CD4-positive, alpha-beta memory T cell (primary cell): ENCODE measurements at regions not wholly inside any gene's neighbourhood (a gene's known extent, or its start where the extent isn't known, plus 50 kb on each side); places are given as distances from the start of the nearest gene placed in this dataset.

Source experiments
- CTCF ChIA-PET: fragments of 350-600 bp; sonication (Branson Sonifier 250); formaldehyde crosslinking; loops from one replicate; lab custom pipeline; 2021; ENCODE audit warnings: inconsistent platforms; ENCODE audit not compliant: partially characterized antibody; lab: Charles Lee
- POLR2A ChIA-PET: fragments of 350-600 bp; sonication (Branson Sonifier 250); formaldehyde crosslinking; loops from one replicate; lab custom pipeline; 2021; ENCODE audit not compliant: partially characterized antibody; lab: Charles Lee
- DNase-seq, 5 donors: peaks; one replicate each; pipeline versions ENCODE4 v3.0.0 to v3.0.0-alpha.2; 2020 to 2022; ENCODE audit warnings: mixed read lengths in 1 of 5
- H3K27ac ChIP-seq: one replicate; pipeline ENCODE4 v1.7.0; 2013; ENCODE audit warnings: low read depth, low read length
- H3K27me3 ChIP-seq: 2 replicates; pipeline ENCODE4 v1.7.0; 2013; ENCODE audit warnings: mild to moderate bottlenecking, low read length, moderate library complexity; ENCODE audit not compliant: insufficient read depth
- H3K36me3 ChIP-seq: 2 replicates; pipeline ENCODE4 v1.7.0; 2013; ENCODE audit warnings: mild to moderate bottlenecking, low read length, moderate library complexity; ENCODE audit not compliant: insufficient read depth
- H3K4me1 ChIP-seq: 2 replicates; pipeline ENCODE4 v1.7.0; 2013; ENCODE audit warnings: mild to moderate bottlenecking, low read length, moderate library complexity; ENCODE audit not compliant: insufficient read depth
- H3K4me3 ChIP-seq, 2 donors: one replicate each; pipeline ENCODE4 v1.7.0; 2013; ENCODE audit warnings: low read length in 2 of 2, mild to moderate bottlenecking in 1 of 2
- H3K9me3 ChIP-seq, 2 donors: one replicate each; pipeline ENCODE4 v1.7.0; 2013; ENCODE audit warnings: low read length in 2 of 2, control low read depth in 1 of 2; ENCODE audit not compliant: control insufficient read depth in 1 of 2
- H3K27ac Mint-ChIP-seq, 7 donors: one replicate each; pipeline ENCODE4 v1.8.0; 2020 to 2021; ENCODE audit warnings: mixed read lengths in 7 of 7, mild to moderate bottlenecking in 6 of 7, inconsistent platforms in 3 of 7, moderate library complexity in 3 of 7
- H3K27me3 Mint-ChIP-seq, 2 donors: one replicate each; pipeline ENCODE4 v1.8.0; 2020 to 2021; ENCODE audit warnings: mixed read lengths in 2 of 2
- H3K36me3 Mint-ChIP-seq, 2 donors: one replicate each; pipeline ENCODE4 v1.8.0; 2020 to 2021; ENCODE audit warnings: mixed read lengths in 2 of 2, inconsistent platforms in 1 of 2, mild to moderate bottlenecking in 1 of 2
- H3K4me1 Mint-ChIP-seq, 4 donors: one replicate each; pipeline ENCODE4 v1.8.0; 2020 to 2021; ENCODE audit warnings: mixed read lengths in 4 of 4, mild to moderate bottlenecking in 1 of 4
- H3K4me3 Mint-ChIP-seq, 8 donors: one replicate each; pipeline ENCODE4 v1.8.0; 2020 to 2021; ENCODE audit warnings: mixed read lengths in 8 of 8, mild to moderate bottlenecking in 7 of 8, moderate library complexity in 6 of 8, inconsistent platforms in 3 of 8
- H3K9me3 Mint-ChIP-seq, 8 donors: one replicate each; pipeline ENCODE4 v1.8.0; 2020 to 2021; ENCODE audit warnings: mixed read lengths in 8 of 8, mild to moderate bottlenecking in 5 of 8, inconsistent platforms in 3 of 8, moderate library complexity in 1 of 8
- intact Hi-C: fragments of 100-400 bp; cut with micrococcal nuclease; formaldehyde crosslinking; loops from one replicate; pipeline ENCODE4 v1.15.1; 2023

DNA sequence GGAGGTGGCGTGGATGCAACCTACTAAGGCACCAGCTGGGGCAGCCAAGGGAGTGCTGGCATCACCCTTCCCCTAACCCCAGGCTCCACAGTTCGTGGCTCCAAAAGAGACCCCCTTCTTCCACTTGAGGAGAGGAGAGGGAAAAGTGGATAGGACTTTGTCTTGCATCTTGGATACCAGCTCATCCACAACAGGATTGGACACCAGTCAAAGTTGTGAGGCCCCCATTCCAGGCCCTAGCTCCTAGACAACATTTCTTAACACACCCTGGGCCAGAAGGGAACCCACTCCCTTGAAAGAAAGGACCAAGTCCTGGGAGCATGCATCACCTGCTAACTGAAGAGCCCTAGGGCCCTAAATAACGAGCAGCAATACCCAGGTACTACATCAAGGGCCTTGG, 372.6 kb upstream of the PLXNA2 start:
- Mint-ChIP-seq H3K27ac (no peak overlapping the region), H3K4me1 (no peaks in the 10 kb centered on the region)

DNA sequence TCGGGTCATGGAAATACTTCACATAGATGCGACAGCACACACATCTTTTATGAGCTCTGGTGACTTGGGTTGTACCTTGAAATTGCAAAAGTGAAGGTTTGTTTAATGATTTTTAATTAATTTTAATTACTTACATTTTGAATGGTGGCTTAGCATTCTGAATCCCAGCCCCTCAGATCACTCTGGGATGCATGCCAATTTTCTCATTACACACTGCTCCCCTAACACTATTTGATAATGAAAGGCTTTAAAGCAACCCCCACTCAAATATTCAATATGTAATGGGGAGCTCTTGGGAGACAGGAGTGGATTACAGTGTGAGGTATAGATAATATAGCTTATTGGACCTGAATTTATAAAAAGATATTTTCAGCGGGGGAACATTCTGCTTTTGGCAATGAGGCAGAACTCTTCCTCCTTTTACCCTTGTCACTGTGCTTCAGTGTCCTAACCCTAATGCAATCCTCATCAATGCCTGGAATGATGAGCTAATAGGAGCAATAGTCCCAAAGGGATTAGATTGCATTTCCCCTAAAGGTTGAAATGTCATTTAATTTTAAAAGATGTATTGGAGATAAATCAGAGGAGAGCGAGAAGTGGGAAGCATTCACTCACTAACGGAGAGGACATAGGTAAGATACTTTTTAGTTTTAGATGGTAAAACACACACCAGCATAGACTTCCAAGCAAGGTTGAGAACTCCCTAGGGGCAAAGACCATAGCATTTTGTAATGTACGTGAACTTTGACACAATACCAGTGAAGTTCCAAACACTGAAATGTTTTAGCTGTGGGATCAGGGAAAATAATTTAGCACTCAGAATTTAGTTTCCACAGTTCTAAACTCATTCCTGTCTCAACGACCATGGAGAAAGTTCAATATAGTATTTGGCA, 384.1 kb upstream of the PLXNA2 start:
- intact Hi-C loops = no loop called here
- no peaks in the 10 kb centered on the region for H3K36me3 ChIP-seq
- POLR2A ChIA-PET = no interaction called here
- Mint-ChIP-seq H3K36me3 (no peaks in the 10 kb centered on the region), H3K4me3 (no peak overlapping the region), H3K27me3 (peaks cover 0 to 2% of the 10 kb centered on the region in 2 donors), H3K27ac (no peak overlapping the region), H3K4me1 (no peaks in the 10 kb centered on the region), H3K9me3 (peaks cover 0 to 4% (median 0%) of the 10 kb centered on the region in 8 donors)
- H3K27ac ChIP-seq = no peak overlapping the region
- H3K4me1 ChIP-seq = no peaks in the 10 kb centered on the region
- no peaks in the 10 kb centered on the region for H3K9me3 ChIP-seq
- CTCF ChIA-PET = no interaction called here
- H3K27me3 ChIP-seq = no peaks in the 10 kb centered on the region
- no peak for DNase-seq
- no peak overlapping the region for H3K4me3 ChIP-seq

More for the DNA sequence above, 372.6 kb upstream of the PLXNA2 start:
- intact Hi-C loops = no loop called here
- H3K4me3 Mint-ChIP-seq = no peak overlapping the region
- no peaks in the 10 kb centered on the region for H3K4me1 ChIP-seq
- no peak for DNase-seq
- no peaks in the 10 kb centered on the region for H3K36me3 ChIP-seq
- H3K27me3 ChIP-seq = no peaks in the 10 kb centered on the region
- no peak overlapping the region for H3K4me3 ChIP-seq
- ChIA-PET POLR2A (no interaction called here), CTCF (no interaction called here)
- no peaks in the 10 kb centered on the region for H3K9me3 ChIP-seq
- no peak overlapping the region for H3K27ac ChIP-seq
- peaks cover 4 to 35% (median 21%) of the 10 kb centered on the region in 8 donors for H3K9me3 Mint-ChIP-seq
- no peaks in the 10 kb centered on the region for H3K36me3 Mint-ChIP-seq
- peaks cover 0 to 2% of the 10 kb centered on the region in 2 donors for H3K27me3 Mint-ChIP-seq

- no peak for DNase-seq
- H3K36me3 ChIP-seq = no peaks in the 10 kb centered on the region
- POLR2A ChIA-PET = no interaction called here
- no peak overlapping the region for H3K4me3 Mint-ChIP-seq
- H3K4me3 ChIP-seq = no peak overlapping the region
- H3K4me1 Mint-ChIP-seq = no peaks in the 10 kb centered on the region
- H3K9me3 Mint-ChIP-seq = peaks cover 0 to 3% (median 0%) of the 10 kb centered on the region in 8 donors
- H3K27ac ChIP-seq = no peak overlapping the region
- CTCF ChIA-PET = no interaction called here
- H3K27me3 Mint-ChIP-seq = peaks cover 0 to 2% of the 10 kb centered on the region in 2 donors
- no peaks in the 10 kb centered on the region for H3K36me3 Mint-ChIP-seq
- H3K27me3 ChIP-seq = no peaks in the 10 kb centered on the region
- intact Hi-C loops = no loop called here
- no peaks in the 10 kb centered on the region for H3K9me3 ChIP-seq
- no peak overlapping the region for H3K27ac Mint-ChIP-seq
- H3K4me1 ChIP-seq = no peaks in the 10 kb centered on the region
Observed at GRCh38 chr1:208631092-208631491, 386.9 kb upstream of the PLXNA2 start.

GRCh38 chr1:208631506-208631905, 387.3 kb upstream of the PLXNA2 start:
- H3K9me3 ChIP-seq = no peaks in the 10 kb centered on the region
- H3K36me3 Mint-ChIP-seq = no peaks in the 10 kb centered on the region
- no peaks in the 10 kb centered on the region for H3K4me1 Mint-ChIP-seq
- DNase-seq = no peak
- H3K9me3 Mint-ChIP-seq = peaks cover 0 to 3% (median 0%) of the 10 kb centered on the region in 8 donors
- CTCF ChIA-PET = interaction anchor here (0.6 kb wide), 1 partner anchor 609 kb away, joined by 3 read pairs; no protein-coding TSS in a partner anchor
- peaks cover 0 to 2% of the 10 kb centered on the region in 2 donors for H3K27me3 Mint-ChIP-seq
- H3K4me1 ChIP-seq = no peaks in the 10 kb centered on the region
- intact Hi-C loops = no loop called here
- POLR2A ChIA-PET = no interaction called here
- no peak overlapping the region for H3K4me3 Mint-ChIP-seq
- no peaks in the 10 kb centered on the region for H3K27me3 ChIP-seq
- no peak overlapping the region for H3K27ac Mint-ChIP-seq
- H3K4me3 ChIP-seq = no peak overlapping the region
- no peak overlapping the region for H3K27ac ChIP-seq
- H3K36me3 ChIP-seq = no peaks in the 10 kb centered on the region

DNA sequence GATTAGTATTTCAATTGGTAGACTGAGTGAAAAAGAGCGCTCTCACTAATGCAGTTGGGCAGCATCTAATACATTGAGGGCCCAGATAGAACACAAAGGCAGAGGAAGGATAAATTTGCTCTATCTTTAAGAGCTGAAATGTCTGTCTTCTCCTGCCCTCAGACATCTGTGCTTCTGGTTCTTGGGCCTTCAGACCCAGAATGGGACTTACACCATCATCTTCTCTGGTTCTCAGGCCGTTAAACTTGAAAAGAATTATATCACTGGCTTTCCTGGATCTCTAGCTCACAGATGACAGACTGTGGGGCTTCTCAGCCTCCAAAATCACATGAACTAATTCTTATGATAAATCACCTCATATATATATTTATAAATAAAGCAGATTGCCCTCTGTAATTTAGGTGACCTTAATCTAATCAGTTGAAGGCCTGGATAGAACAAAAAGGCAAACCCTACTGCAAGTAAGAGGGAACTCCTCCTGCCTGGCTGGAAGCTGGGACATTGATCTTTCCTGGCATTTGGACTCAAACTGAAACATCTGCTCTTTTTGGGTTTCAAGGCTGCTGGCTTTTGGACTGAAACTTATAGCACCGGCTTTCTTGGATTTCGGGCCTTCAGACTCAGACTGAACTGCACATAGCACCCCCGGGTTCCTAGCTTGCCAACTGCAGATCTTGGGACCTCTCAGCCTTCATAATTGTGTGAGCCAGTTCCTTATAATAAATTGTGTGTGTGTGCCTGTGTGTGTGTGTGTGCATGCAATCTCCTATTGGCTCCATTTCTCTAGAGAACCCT, 390.4 kb upstream of the PLXNA2 start:
- ChIA-PET POLR2A (no interaction called here), CTCF (interaction anchor here (1.2 kb wide), 1 partner anchor 17 kb away, joined by 3 read pairs; no protein-coding TSS in a partner anchor)
- Histone ChIP-seq H3K27ac (no peak overlapping the region), H3K36me3 (no peaks in the 10 kb centered on the region), H3K9me3 (no peaks in the 10 kb centered on the region), H3K27me3 (no peaks in the 10 kb centered on the region), H3K4me3 (no peak overlapping the region), H3K4me1 (no peaks in the 10 kb centered on the region)
- no peak for DNase-seq
- H3K4me1 Mint-ChIP-seq = no peaks in the 10 kb centered on the region
- no peak overlapping the region for H3K4me3 Mint-ChIP-seq
- H3K36me3 Mint-ChIP-seq = no peaks in the 10 kb centered on the region
- H3K9me3 Mint-ChIP-seq = peaks cover 0 to 3% (median 0%) of the 10 kb centered on the region in 8 donors
- intact Hi-C loops = no loop called here
- H3K27me3 Mint-ChIP-seq = peaks cover 0 to 1% of the 10 kb centered on the region in 2 donors
- no peak overlapping the region for H3K27ac Mint-ChIP-seq

DNA sequence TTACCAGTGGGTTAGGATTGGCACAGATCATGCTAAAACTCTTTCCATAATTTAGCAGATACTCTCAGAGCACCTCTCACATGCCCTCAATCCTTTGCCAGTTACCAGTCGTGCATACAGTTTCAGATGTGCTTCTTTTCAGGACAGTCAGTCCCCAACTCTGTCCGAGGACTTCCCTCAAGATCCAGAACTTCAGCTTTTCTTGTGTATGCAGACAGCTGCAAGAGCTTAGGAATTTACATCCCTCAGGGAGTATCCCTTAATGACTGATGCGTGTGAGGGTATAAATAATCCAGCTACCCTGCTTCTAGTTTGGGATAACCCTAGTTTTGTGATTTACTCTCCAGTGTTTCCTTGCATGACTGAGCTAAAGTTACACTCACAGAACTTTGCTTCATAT, 393.0 kb upstream of the PLXNA2 start:
- H3K36me3 Mint-ChIP-seq = no peaks in the 10 kb centered on the region
- intact Hi-C loops = no loop called here
- H3K9me3 ChIP-seq = no peaks in the 10 kb centered on the region
- no peak overlapping the region for H3K27ac Mint-ChIP-seq
- H3K27me3 ChIP-seq = no peaks in the 10 kb centered on the region
- no peaks in the 10 kb centered on the region for H3K36me3 ChIP-seq
- no peak overlapping the region for H3K4me3 Mint-ChIP-seq
- no peak overlapping the region for H3K27ac ChIP-seq
- ChIA-PET POLR2A (no interaction called here), CTCF (no interaction called here)
- no peaks in the 10 kb centered on the region for H3K4me1 ChIP-seq
- no peak for DNase-seq
- H3K4me3 ChIP-seq = no peak overlapping the region
- no peaks in the 10 kb centered on the region for H3K4me1 Mint-ChIP-seq
- peaks cover 0 to 7% (median 0%) of the 10 kb centered on the region in 8 donors for H3K9me3 Mint-ChIP-seq
- H3K27me3 Mint-ChIP-seq = peaks cover 0 to 1% of the 10 kb centered on the region in 2 donors

- H3K4me1 ChIP-seq = no peaks in the 10 kb centered on the region
- intact Hi-C loops = no loop called here
- H3K9me3 Mint-ChIP-seq = peaks cover 0 to 7% (median 0%) of the 10 kb centered on the region in 8 donors
- H3K36me3 Mint-ChIP-seq = no peaks in the 10 kb centered on the region
- no peak overlapping the region for H3K4me3 Mint-ChIP-seq
- no peak overlapping the region for H3K27ac ChIP-seq
- no peaks in the 10 kb centered on the region for H3K9me3 ChIP-seq
- ChIA-PET CTCF (interaction anchor here (1.4 kb wide), 1 partner anchor 15 kb away, joined by 3 read pairs; no protein-coding TSS in a partner anchor), POLR2A (no interaction called here)
- no peak for DNase-seq
- no peak overlapping the region for H3K27ac Mint-ChIP-seq
- H3K4me3 ChIP-seq = no peak overlapping the region
- H3K27me3 ChIP-seq = no peaks in the 10 kb centered on the region
- peaks cover 0 to 1% of the 10 kb centered on the region in 2 donors for H3K27me3 Mint-ChIP-seq
- no peaks in the 10 kb centered on the region for H3K4me1 Mint-ChIP-seq
- no peaks in the 10 kb centered on the region for H3K36me3 ChIP-seq
Observed at GRCh38 chr1:208639382-208639781, 395.2 kb upstream of the PLXNA2 start.
